ENCODE measurements at regions not wholly inside any gene's neighbourhood (a gene's known extent, or its start where the extent isn't known, plus 50 kb on each side); places are given as distances from the start of the nearest gene placed in this dataset.

- no peaks in the 10 kb centered on the region for H3K36me3 Mint-ChIP-seq
- no peak overlapping the region for H3K9ac ChIP-seq (ENCODE audit: insufficient read depth, low read length, poor library complexity, severe bottlenecking)
- no peaks in the 10 kb centered on the region for H3K79me2 ChIP-seq (ENCODE audit: insufficient read depth, low read length)
- H3K4me1 ChIP-seq (ENCODE audit: control insufficient read depth in 1 of 2, insufficient read depth in 2 of 2, low read length in 2 of 2), result peaks cover 4 to 8% of the 10 kb centered on the region in 2 donors
- H3K4me3 ChIP-seq (replicated peaks in 1 of 3; ENCODE audit: low read depth in 2 of 3, low read length in 3 of 3), result no peak overlapping the region
- no peaks in the 10 kb centered on the region for H4K20me1 ChIP-seq (ENCODE audit: insufficient read depth, low read length)
- 58% methylated on average over 4 of the region's 6 CpGs for WGBS (ENCODE audit: insufficient coverage)
- peaks cover 17% of the 10 kb centered on the region for H3K4me1 Mint-ChIP-seq
- no peaks in the 10 kb centered on the region for H3K36me3 ChIP-seq (replicated peaks in 1 of 2; ENCODE audit: control insufficient read depth in 1 of 2, insufficient read depth in 2 of 2, low read length in 2 of 2)
- H3K27me3 ChIP-seq (ENCODE audit: control insufficient read depth in 2 of 2, insufficient read depth in 2 of 2, low read length in 2 of 2), result no peaks in the 10 kb centered on the region
- H3K27ac Mint-ChIP-seq, result no peak overlapping the region
- H3K9me3 ChIP-seq (replicated peaks in 1 of 2; ENCODE audit: control insufficient read depth in 1 of 2, insufficient read depth in 1 of 2, low read length in 2 of 2), result no peaks in the 10 kb centered on the region
- no peak overlapping the region for H3K27ac ChIP-seq (ENCODE audit: low read depth in 1 of 2, low read length in 2 of 2)
- no peak for DNase-seq
- intact Hi-C loops (cut with micrococcal nuclease), result no loop called here
- H3K27me3 Mint-ChIP-seq (ENCODE audit: low read depth in 3 of 3), result peaks cover 5 to 17% (median 7%) of the 10 kb centered on the region in 3 donors
- no peak overlapping the region for H2AFZ ChIP-seq (ENCODE audit: insufficient read depth, low read depth, low read length, poor library complexity, severe bottlenecking)
- TF ChIP-seq CTCF (IDR thresholded peaks at IDR 0.05), result no peak
- H3K4me3 Mint-ChIP-seq, result no peak overlapping the region
- H3K4me2 ChIP-seq (replicated peaks; ENCODE audit: extremely low read depth, low read length, poor library complexity, severe bottlenecking), result no peak overlapping the region
- peaks cover 0 to 3% (median 0%) of the 10 kb centered on the region in 7 donors for H3K9me3 Mint-ChIP-seq
These were observed 82.7 kb upstream of the SLC66A3 start for GRCh38 chr2:11072550-11072949.

- Histone ChIP-seq H3K9me3 (replicated peaks in 1 of 2; ENCODE audit: control insufficient read depth in 1 of 2, insufficient read depth in 1 of 2, low read length in 2 of 2) (no peaks in the 10 kb centered on the region), H3K27ac (ENCODE audit: low read depth in 1 of 2, low read length in 2 of 2) (no peak overlapping the region), H2AFZ (ENCODE audit: insufficient read depth, low read depth, low read length, poor library complexity, severe bottlenecking) (peak overlapping the region; percentile 29), H3K4me2 (replicated peaks; ENCODE audit: extremely low read depth, low read length, poor library complexity, severe bottlenecking) (no peak overlapping the region), H4K20me1 (ENCODE audit: insufficient read depth, low read length) (no peaks in the 10 kb centered on the region), H3K9ac (ENCODE audit: insufficient read depth, low read length, poor library complexity, severe bottlenecking) (no peak overlapping the region), H3K79me2 (ENCODE audit: insufficient read depth, low read length) (no peaks in the 10 kb centered on the region), H3K4me3 (replicated peaks in 1 of 3; ENCODE audit: low read depth in 2 of 3, low read length in 3 of 3) (no peak overlapping the region), H3K4me1 (ENCODE audit: control insufficient read depth in 1 of 2, insufficient read depth in 2 of 2, low read length in 2 of 2) (peaks cover 4 to 8% of the 10 kb centered on the region in 2 donors), H3K27me3 (ENCODE audit: control insufficient read depth in 2 of 2, insufficient read depth in 2 of 2, low read length in 2 of 2) (no peaks in the 10 kb centered on the region), H3K36me3 (replicated peaks in 1 of 2; ENCODE audit: control insufficient read depth in 1 of 2, insufficient read depth in 2 of 2, low read length in 2 of 2) (no peaks in the 10 kb centered on the region)
- H3K36me3 Mint-ChIP-seq, result no peaks in the 10 kb centered on the region
- H3K27ac Mint-ChIP-seq, result no peak overlapping the region
- WGBS (ENCODE audit: insufficient coverage), result 100% methylated on average over 1 of the region's 10 CpGs
- H3K9me3 Mint-ChIP-seq, result peaks cover 0 to 5% (median 0%) of the 10 kb centered on the region in 7 donors
- no peak overlapping the region for H3K4me3 Mint-ChIP-seq
- no peak for DNase-seq
- intact Hi-C loops (cut with micrococcal nuclease), result no loop called here
- H3K4me1 Mint-ChIP-seq, result peaks cover 17% of the 10 kb centered on the region
- H3K27me3 Mint-ChIP-seq (ENCODE audit: low read depth in 3 of 3), result peaks cover 7 to 15% (median 9%) of the 10 kb centered on the region in 3 donors
- peak; percentile 53 for TF ChIP-seq CTCF (IDR thresholded peaks at IDR 0.05)
These were observed 82.0 kb upstream of the SLC66A3 start for GRCh38 chr2:11073251-11073650.

Measured in CD14-positive monocyte (primary cell).